B cell (primary cell): ENCODE measurements at regions not wholly inside any gene's neighbourhood (a gene's known extent, or its start where the extent isn't known, plus 50 kb on each side); places are given as distances from the start of the nearest gene placed in this dataset.

Experiments
- ATAC-seq: fragments of 200-7000 bp; cut with Tn5 transposase; one replicate; pipeline ENCODE4 v1.10.0; 2021; ENCODE audit warnings: low read depth, mild to moderate bottlenecking, moderate number of reproducible peaks, moderate library complexity
- CTCF ChIA-PET: fragments of 350-600 bp; sonication (Branson Sonifier 250); formaldehyde crosslinking; loops from one replicate; lab custom pipeline; 2021; ENCODE audit warnings: antibody characterized with exemption, inconsistent platforms; lab: Charles Lee
- POLR2A ChIA-PET: fragments of 350-600 bp; sonication (Branson Sonifier 250); formaldehyde crosslinking; loops from one replicate; lab custom pipeline; 2021; ENCODE audit warnings: antibody characterized with exemption; lab: Charles Lee
- DNase-seq: peaks from one replicate; pipeline ENCODE4 v3.0.0; 2013
- H2AFZ ChIP-seq: 2 replicates; pipeline ENCODE4 v1.6.1; 2012; ENCODE audit warnings: mild to moderate bottlenecking, low read depth, low read length; ENCODE audit not compliant: insufficient read depth, poor library complexity, severe bottlenecking
- H3K27ac ChIP-seq, 2 donors: 1 replicate in 1 of 2; 2 replicates in 1 of 2; pipeline ENCODE4 v1.5.1; 2012 to 2013; ENCODE audit warnings: low read length in 2 of 2, mild to moderate bottlenecking in 2 of 2, moderate library complexity in 1 of 2
- H3K27me3 ChIP-seq, 4 experiments: fragments of 200-600 bp in 1 of 4; sonication (generic) in 1 of 4; replicated peaks in 1 of 4; 1 replicate in 2 of 4; 2 replicates in 2 of 4; pipeline versions ENCODE4 v1.6.1 to v1.7.0; 2013 to 2016; ENCODE audit warnings: low read length in 3 of 4, mild to moderate bottlenecking in 2 of 4, mixed read lengths in 1 of 4, moderate library complexity in 1 of 4; ENCODE audit not compliant: insufficient read depth in 4 of 4, control insufficient read depth in 3 of 4; ENCODE audit errors: control extremely low read depth in 1 of 4
- H3K36me3 ChIP-seq, 2 experiments: replicated peaks in 1 of 2; 1 replicate in 1 of 2; 2 replicates in 1 of 2; pipeline versions ENCODE4 v1.6.1 to v1.7.1; 2013; ENCODE audit warnings: low read length in 1 of 2; ENCODE audit not compliant: insufficient read depth in 2 of 2, control insufficient read depth in 1 of 2; ENCODE audit errors: control extremely low read depth in 1 of 2, extremely low read depth in 1 of 2
- H3K4me1 ChIP-seq, 2 donors: fragments of 200-600 bp in 1 of 2; sonication (generic) in 1 of 2; 1 replicate in 1 of 2; 2 replicates in 1 of 2; pipeline versions ENCODE4 v1.5.1 to v1.6.1; 2013 to 2017; ENCODE audit warnings: low read length in 2 of 2; ENCODE audit not compliant: control insufficient read depth in 2 of 2, insufficient read depth in 2 of 2
- H3K4me2 ChIP-seq: replicated peaks from 2 replicates; pipeline ENCODE3; 2012; ENCODE audit warnings: mild to moderate bottlenecking, low read depth, low read length; ENCODE audit not compliant: poor library complexity, severe bottlenecking
- H3K4me3 ChIP-seq, 5 experiments: fragments of 200-600 bp in 1 of 5; sonication (generic) in 1 of 5; 1 replicate in 3 of 5; 2 replicates in 2 of 5; pipeline versions ENCODE4 v1.5.1 to v1.7.0; 2011 to 2016; ENCODE audit warnings: low read length in 4 of 5, mild to moderate bottlenecking in 4 of 5, low read depth in 2 of 5, control low read depth in 1 of 5, moderate library complexity in 1 of 5; ENCODE audit not compliant: insufficient read depth in 1 of 5; ENCODE audit errors: control extremely low read depth in 1 of 5, extremely low read depth in 1 of 5
- H3K79me2 ChIP-seq: fragments of 200-600 bp; sonication (generic); one replicate; pipeline ENCODE4 v1.6.0; 2016; ENCODE audit warnings: low read length; ENCODE audit not compliant: control insufficient read depth, insufficient read depth
- H3K9ac ChIP-seq: fragments of 200-600 bp; sonication (generic); 2 replicates; pipeline ENCODE4 v1.6.1; 2017; ENCODE audit warnings: mild to moderate bottlenecking, low read length, moderate library complexity
- H3K9me3 ChIP-seq, 3 donors: one replicate each; pipeline versions ENCODE4 v1.6.1 to v1.7.1; 2013; ENCODE audit warnings: low read length in 2 of 3; ENCODE audit not compliant: control insufficient read depth in 2 of 3, insufficient read depth in 1 of 3; ENCODE audit errors: control extremely low read depth in 1 of 3
- H4K20me1 ChIP-seq: 2 replicates; pipeline ENCODE4 v1.6.0; 2012; ENCODE audit warnings: mild to moderate bottlenecking, low read length; ENCODE audit not compliant: insufficient read depth, control insufficient read depth, poor library complexity, severe bottlenecking
- H3K27ac Mint-ChIP-seq: one replicate; pipeline ENCODE4 v1.8.0; 2021; ENCODE audit warnings: mixed read lengths
- H3K27me3 Mint-ChIP-seq: one replicate; pipeline ENCODE4 v1.8.0; 2021; ENCODE audit warnings: mixed read lengths
- H3K4me1 Mint-ChIP-seq: one replicate; pipeline ENCODE4 v1.8.0; 2021; ENCODE audit warnings: mixed read lengths
- H3K4me3 Mint-ChIP-seq: one replicate; pipeline ENCODE4 v1.8.0; 2021; ENCODE audit warnings: mixed read lengths
- H3K9me3 Mint-ChIP-seq: one replicate; pipeline ENCODE4 v1.8.0; 2022; ENCODE audit warnings: mixed read lengths; ENCODE audit not compliant: insufficient read depth
- EZH2 ChIP-seq: IDR thresholded peaks from 2 replicates; pipeline ENCODE4 v1.6.1; 2012; ENCODE audit warnings: borderline replicate concordance, low read depth, mild to moderate bottlenecking, moderate library complexity, low read length; ENCODE audit not compliant: insufficient read depth, poor library complexity, severe bottlenecking
- WGBS: methylation state at CpG from one replicate; pipeline ENCODE4 v1.1.5; 2013; ENCODE audit warnings: missing lambda C conversion rate; ENCODE audit not compliant: insufficient coverage; 5-methylcytosine and 5-hydroxymethylcytosine counted together
- intact Hi-C: fragments of 100-400 bp; cut with micrococcal nuclease; formaldehyde crosslinking; loops from one replicate; pipeline ENCODE4 v1.10.0; 2022
- TF ChIP-seq, protein P1 (sequence below): fragments of 200-600 bp; IDR thresholded peaks from one replicate; pipeline ENCODE4 v1.8.0; 2022; ENCODE audit warnings: antibody characterized with exemption, mild to moderate bottlenecking

DNA sequence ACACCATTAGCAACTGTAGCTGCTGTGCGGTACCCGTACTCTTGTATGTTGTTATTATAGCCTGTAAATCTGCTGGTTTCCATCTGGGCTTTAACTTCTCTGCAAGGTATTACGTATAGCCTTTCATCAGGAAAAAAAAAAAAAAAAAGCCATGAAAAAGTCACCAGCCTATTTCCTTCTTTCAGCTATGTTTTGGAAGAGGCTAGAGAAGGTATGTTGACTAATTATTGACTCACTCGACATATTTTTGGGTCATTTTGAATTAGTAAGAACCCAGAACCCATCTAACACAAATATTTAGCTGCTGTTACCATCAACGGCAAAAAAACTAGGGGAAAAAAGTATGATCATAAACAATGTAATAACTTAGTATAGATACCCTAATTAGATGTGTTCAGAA, 1395.6 kb downstream of the SUCLG1 start:
- ChIA-PET POLR2A (no interaction called here), CTCF (no interaction called here)
- Mint-ChIP-seq H3K4me1 (no peaks in the 10 kb centered on the region), H3K27ac (no peak overlapping the region), H3K9me3 (no peaks in the 10 kb centered on the region), H3K27me3 (no peaks in the 10 kb centered on the region), H3K4me3 (no peak overlapping the region)
- Histone ChIP-seq H3K4me2 (no peak overlapping the region), H3K27ac (no peak overlapping the region), H2AFZ (no peak overlapping the region), H3K4me3 (no peak overlapping the region), H3K79me2 (no peaks in the 10 kb centered on the region), H3K36me3 (no peaks in the 10 kb centered on the region), H3K27me3 (no peaks in the 10 kb centered on the region), H3K9ac (no peak overlapping the region), H3K4me1 (no peaks in the 10 kb centered on the region), H4K20me1 (no peaks in the 10 kb centered on the region), H3K9me3 (peaks cover 1 to 6% (median 4%) of the 10 kb centered on the region in 3 donors)
- no peak for DNase-seq
- WGBS = no CpG with 5 or more reads among the region's 5 CpGs
- intact Hi-C loops = no loop called here
- TF ChIP-seq, protein P1, sequence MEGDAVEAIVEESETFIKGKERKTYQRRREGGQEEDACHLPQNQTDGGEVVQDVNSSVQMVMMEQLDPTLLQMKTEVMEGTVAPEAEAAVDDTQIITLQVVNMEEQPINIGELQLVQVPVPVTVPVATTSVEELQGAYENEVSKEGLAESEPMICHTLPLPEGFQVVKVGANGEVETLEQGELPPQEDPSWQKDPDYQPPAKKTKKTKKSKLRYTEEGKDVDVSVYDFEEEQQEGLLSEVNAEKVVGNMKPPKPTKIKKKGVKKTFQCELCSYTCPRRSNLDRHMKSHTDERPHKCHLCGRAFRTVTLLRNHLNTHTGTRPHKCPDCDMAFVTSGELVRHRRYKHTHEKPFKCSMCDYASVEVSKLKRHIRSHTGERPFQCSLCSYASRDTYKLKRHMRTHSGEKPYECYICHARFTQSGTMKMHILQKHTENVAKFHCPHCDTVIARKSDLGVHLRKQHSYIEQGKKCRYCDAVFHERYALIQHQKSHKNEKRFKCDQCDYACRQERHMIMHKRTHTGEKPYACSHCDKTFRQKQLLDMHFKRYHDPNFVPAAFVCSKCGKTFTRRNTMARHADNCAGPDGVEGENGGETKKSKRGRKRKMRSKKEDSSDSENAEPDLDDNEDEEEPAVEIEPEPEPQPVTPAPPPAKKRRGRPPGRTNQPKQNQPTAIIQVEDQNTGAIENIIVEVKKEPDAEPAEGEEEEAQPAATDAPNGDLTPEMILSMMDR = no peak
- TF ChIP-seq EZH2 = no peak
- no peak for ATAC-seq

DNA sequence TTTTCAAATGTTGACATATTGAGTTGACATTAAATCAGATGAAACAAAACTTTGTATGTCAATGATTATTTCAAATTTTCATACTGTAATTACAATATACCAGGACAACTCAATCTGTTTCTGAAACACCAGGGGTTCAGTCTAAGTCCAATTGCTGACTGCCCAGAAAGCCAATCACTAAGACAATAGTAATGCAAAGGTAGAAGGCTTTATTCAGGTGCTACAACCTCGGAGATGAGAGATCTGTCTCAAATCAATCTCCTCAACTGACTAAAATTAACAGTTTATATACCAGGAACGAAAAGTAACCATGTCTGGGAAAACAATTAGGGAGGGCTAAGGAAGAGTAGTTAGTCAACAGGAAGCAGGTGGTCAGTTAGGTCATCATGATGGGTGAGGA, 1400.4 kb downstream of the SUCLG1 start:
- no peaks in the 10 kb centered on the region for H3K27me3 ChIP-seq
- no peak overlapping the region for H3K4me2 ChIP-seq
- ATAC-seq (no peak), DNase-seq (no peak)
- no peaks in the 10 kb centered on the region for H3K36me3 ChIP-seq
- H3K4me1 Mint-ChIP-seq = no peaks in the 10 kb centered on the region
- peaks cover 3% of the 10 kb centered on the region for H3K9me3 Mint-ChIP-seq
- no peaks in the 10 kb centered on the region for H3K4me1 ChIP-seq
- H3K4me3 Mint-ChIP-seq = no peak overlapping the region
- no peak overlapping the region for H2AFZ ChIP-seq
- ChIA-PET POLR2A (no interaction called here), CTCF (no interaction called here)
- H3K9me3 ChIP-seq = peaks cover 0 to 10% (median 4%) of the 10 kb centered on the region in 3 donors
- H3K27ac ChIP-seq = no peak overlapping the region
- H3K27me3 Mint-ChIP-seq = no peaks in the 10 kb centered on the region
- no peak overlapping the region for H3K27ac Mint-ChIP-seq
- no peaks in the 10 kb centered on the region for H3K79me2 ChIP-seq
- H3K9ac ChIP-seq = no peak overlapping the region
- WGBS = no CpG with 5 or more reads among the region's 2 CpGs
- H3K4me3 ChIP-seq = no peak overlapping the region
- no peak for TF ChIP-seq EZH2
- TF ChIP-seq, protein P1 = no peak
- no peaks in the 10 kb centered on the region for H4K20me1 ChIP-seq
- intact Hi-C loops = no loop called here
